Posterior cingulate gyrus (tissue), 11 donors: ENCODE measurements at regions not wholly inside any gene's neighbourhood (a gene's known extent, or its start where the extent isn't known, plus 50 kb on each side); places are given as distances from the start of the nearest gene placed in this dataset.
"Not testable (repeated sequence)": the region's sequence is repeated elsewhere in the genome, so short reads cannot be mapped to it uniquely, and the experiment has no call there.

Source experiments
- DNase-seq, 10 donors: peaks; one replicate each; pipeline versions ENCODE4 v3.0.0 to v3.0.0-alpha.2; 2020 to 2021; ENCODE audit warnings: mixed read lengths in 3 of 10
- intact Hi-C: fragments of 100-400 bp; cut with DNase I; formaldehyde crosslinking; loops from one replicate; pipeline ENCODE4 v1.15.1; 2023

DNA sequence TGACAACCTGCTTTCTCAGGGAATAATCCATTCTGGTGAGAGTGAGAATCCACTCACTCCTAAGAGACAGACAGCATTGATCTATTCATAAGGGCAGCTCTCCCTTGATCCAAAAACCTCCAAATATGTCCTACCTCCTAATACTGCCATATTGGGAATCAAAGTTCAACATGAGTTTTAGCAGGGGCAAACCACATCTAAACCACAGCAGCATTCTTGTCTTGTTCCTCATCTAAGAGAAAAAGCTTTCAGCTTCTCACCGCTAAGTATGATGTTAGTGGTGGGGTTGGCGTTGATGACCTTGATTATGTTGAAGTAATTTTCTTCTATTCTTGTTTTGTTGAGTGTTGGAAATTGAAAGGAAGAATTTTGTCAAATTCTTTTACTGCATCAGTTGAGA lies 69.6 kb downstream of the SERTM2 start:
- DNase-seq: no peak
- intact Hi-C loops: no loop called here

DNA sequence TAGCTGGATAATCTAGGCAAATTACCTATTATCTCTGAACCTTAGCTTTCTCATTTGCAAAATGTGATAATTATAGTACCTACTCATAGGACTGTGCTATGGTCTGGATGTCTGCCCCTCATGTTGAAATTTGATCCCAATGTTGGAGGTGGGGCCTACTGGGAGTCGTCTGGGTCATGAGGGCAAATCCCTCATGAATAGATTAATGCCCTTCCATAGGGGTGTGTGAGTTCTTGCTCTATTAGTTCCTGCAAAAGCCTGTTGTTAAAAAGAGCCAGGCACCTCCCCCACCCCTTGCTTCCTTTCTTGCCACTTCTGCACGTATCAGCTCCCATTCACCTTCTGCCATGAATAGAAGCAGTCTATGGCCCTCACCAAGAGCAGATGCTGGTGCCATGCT lies 73.9 kb downstream of the SERTM2 start:
- intact Hi-C loops: no loop called here
- DNase-seq: no peak

DNA sequence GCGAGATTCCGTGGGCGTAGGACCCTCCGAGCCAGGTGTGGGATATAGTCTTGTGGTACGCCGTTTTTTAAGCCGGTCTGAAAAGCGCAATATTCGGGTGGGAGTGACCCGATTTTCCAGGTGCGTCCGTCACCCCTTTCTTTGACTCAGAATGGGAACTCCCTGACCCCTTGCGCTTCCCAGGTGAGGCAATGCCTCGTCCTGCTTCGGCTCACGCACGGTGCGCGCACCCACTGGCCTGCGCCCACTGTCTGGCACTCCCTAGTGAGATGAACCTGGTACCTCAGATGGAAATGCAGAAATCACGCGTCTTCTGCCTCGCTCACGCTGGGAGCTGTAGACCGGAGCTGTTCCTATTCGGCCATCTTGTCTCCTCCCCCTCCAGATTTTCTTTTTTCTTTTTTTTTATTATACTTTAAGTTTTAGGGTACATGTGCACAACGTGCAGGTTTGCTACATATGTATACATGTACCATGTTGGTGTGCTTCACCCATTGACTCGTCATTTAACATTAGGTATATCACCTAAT lies 83.0 kb downstream of the SERTM2 start:
- intact Hi-C loops, DNase-seq: not testable (repeated sequence)

DNA sequence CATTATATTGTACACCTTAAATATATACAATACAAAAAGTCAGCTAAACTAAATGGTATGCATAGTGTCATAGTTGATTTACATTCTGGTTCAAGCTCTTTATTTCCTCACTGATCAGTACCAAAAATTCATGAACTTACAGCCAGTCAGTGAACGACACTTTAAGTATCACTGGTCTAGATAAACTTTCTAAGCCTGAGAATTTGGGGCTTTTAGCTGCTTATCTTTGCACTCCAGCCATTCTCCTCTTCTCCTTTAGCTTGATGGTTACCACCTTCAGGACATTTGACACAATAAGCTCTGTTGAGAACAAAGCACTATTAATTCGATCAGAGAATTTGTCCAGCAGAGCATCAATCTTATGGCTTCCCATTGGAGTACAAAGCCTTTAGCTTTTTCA lies 83.0 kb upstream of the ALG13 start:
- intact Hi-C loops: no loop called here

DNA sequence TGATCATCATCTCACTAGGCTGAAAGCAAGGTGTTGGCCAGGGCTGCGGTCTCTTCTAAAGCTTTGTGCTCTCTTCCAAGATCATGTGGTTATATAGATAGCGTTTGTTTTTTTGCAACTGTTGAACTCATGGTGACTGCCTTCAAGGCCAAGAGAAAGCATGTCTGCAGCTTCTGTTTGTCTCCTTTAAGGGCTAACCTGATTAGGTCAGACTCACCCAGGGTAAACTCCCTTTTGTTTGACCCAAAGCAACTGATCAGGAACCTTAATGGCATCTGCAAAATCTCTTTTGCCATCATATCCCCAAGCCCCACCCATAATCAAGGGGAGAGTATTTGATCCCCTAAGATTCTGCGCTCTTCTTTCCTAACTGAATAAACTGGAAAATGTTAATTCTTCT lies 72.2 kb upstream of the ALG13 start:
- intact Hi-C loops: no loop called here
- no peak for DNase-seq

More for the DNA sequence above, 83.0 kb upstream of the ALG13 start:
- DNase-seq: no peak

DNA sequence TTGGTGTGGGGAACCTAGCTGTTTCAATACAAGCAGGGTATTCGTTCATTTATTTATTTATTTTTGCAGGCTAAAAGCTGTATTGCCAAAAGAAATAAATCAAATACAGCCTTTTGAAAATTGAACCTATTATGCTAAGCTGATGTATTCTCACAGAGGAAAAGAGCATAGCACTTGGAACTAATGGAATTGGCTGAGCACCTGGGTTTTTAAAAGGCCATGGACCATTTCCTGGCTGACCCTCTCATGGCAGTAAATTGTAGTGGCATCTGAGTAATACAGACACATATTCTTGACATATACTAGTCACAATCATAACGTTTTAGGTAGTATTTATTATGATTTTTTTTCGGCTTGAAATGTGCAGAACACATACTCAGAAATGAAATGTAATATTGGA lies 71.8 kb upstream of the ALG13 start:
- intact Hi-C loops: no loop called here
- no peak for DNase-seq

DNA sequence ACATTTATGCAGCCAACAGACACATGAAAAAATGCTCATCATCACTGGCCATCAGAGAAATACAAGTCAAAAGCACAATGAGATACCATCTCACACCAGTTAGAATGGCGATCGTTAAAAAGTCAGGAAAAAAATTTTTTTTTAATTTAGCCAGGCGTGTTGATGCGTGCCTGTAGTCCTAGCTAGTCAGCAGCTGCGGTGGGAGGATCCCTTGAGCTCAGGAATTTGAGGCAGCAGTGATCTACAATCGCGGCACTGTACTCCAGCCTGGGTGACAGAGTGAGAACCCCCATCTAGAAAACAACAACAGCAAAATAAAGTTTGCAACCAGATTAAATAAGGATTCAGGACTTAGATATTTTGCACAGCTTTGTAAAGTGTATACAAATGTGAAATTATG lies 65.7 kb upstream of the ALG13 start:
- intact Hi-C loops: no loop called here
- no peak for DNase-seq

DNA sequence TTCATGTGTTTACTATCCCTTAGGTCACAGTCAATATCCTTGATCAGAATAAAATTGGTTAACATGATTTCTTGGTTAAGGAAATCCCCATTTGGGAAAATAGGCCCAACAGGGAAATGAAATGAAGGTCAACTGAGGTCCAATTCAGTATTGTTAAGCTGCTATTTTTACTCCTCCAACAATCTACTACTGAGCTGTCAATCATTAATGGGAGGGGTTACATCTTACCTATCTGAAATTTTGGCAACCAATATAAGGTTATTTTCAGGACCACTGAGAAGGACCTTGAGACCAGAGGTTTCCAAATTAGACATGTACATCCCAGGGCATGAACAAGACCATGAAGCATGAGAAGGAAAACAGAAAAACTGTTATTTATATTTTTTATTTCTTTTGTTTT lies 64.2 kb upstream of the ALG13 start:
- intact Hi-C loops: no loop called here
- DNase-seq: no peak

DNA sequence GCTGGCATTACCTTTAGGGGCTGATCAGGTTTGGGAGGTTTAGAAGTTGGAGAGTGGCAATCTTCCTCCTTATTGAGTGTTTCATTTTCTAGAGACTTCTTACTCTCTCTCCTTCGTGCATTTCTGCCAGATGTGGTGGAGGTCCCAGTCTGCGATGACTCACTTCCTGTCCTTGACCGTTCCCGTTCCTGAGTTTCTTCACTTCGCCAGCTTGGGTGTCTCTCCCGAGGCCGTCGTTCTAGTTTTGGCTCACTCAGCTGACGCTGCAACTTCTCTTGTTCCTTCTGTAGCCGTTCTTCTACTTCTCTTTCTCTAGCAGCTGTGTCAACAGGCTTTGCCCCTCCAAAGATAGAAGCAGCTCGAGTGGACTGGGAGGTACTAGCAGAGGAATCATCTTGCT lies 60.9 kb upstream of the ALG13 start:
- intact Hi-C loops, DNase-seq: not testable (repeated sequence)

DNA sequence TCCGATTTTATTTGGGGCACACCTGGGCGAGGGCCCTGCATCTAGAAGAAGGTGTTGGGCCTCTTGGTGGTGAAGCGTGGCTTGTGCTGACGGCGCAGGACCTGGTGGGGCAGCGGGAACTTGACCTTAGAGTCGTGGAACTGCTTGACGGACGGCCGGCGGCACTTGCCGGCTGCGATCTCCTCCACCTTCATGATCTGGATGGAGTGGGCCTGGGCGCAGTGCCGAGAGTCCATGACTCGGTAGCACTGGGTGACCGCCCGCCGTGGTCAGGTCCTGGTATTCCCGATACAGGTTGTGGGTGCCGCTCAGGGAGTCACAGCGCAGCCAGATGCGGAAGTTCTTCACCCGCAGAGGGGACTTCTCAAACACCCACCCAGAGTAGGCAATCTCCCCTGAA lies 56.8 kb upstream of the ALG13 start:
- intact Hi-C loops: no loop called here
- DNase-seq: peak in 2 of 10 donors; percentile 26 to 79

DNA sequence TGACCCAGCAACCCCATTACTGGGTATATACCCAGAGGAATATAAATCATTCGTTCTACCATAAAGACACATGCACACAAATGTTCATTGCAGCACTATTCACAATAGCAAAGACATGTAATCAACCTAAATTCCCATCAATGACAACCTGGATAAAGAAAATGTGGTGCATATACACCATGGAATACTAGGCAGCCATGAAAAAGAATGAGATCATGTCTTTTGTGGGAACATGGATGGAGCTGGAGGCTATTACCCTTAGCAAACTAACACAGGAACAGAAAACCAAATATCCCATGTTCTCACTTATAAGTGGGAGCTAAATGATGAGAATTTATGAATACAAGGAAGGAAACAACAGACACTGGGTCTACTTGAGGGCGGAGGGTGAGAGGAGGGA lies 53.7 kb upstream of the ALG13 start:
- intact Hi-C loops, DNase-seq: not testable (repeated sequence)
